H9 (cell line): ENCODE measurements at regions not wholly inside any gene's neighbourhood (a gene's known extent, or its start where the extent isn't known, plus 50 kb on each side); places are given as distances from the start of the nearest gene placed in this dataset.

Experiments
- DNase-seq: peaks from one replicate; pipeline ENCODE4 v3.0.0-alpha.2; 2017
- H2AFZ ChIP-seq: one replicate; pipeline ENCODE4 v1.6.1; 2013; ENCODE audit warnings: mild to moderate bottlenecking, low read length, control low read depth, moderate library complexity
- H2AK5ac ChIP-seq: 2 replicates; pipeline ENCODE4 v1.6.1; 2013; ENCODE audit warnings: low read length, control low read depth, mixed read lengths; ENCODE audit not compliant: insufficient read length
- H2BK120ac ChIP-seq: one replicate; pipeline ENCODE4 v1.6.1; 2013; ENCODE audit warnings: low read depth, mild to moderate bottlenecking, low read length, control low read depth, inconsistent platforms; ENCODE audit not compliant: poor library complexity, severe bottlenecking
- H2BK12ac ChIP-seq: 2 replicates; pipeline ENCODE4 v1.6.1; 2013; ENCODE audit warnings: low read length, control low read depth, mixed read lengths, low read depth; ENCODE audit not compliant: insufficient read length
- H2BK15ac ChIP-seq: 2 replicates; pipeline ENCODE4 v1.6.1; 2013; ENCODE audit warnings: low read depth, low read length, control low read depth
- H2BK20ac ChIP-seq: one replicate; pipeline ENCODE4 v1.6.1; 2013; ENCODE audit warnings: low read depth, mild to moderate bottlenecking, low read length, control low read depth, inconsistent platforms; ENCODE audit not compliant: poor library complexity, severe bottlenecking
- H2BK5ac ChIP-seq: 2 replicates; pipeline ENCODE4 v1.6.1; 2013; ENCODE audit warnings: low read length, control low read depth, mixed read lengths; ENCODE audit not compliant: insufficient read length
- H3K14ac ChIP-seq: 2 replicates; pipeline ENCODE4 v1.6.1; 2013; ENCODE audit warnings: low read length, control low read depth; ENCODE audit not compliant: insufficient read depth
- H3K18ac ChIP-seq: 2 replicates; pipeline ENCODE4 v1.6.1; 2013; ENCODE audit warnings: low read depth, mild to moderate bottlenecking, mixed read lengths, low read length, control low read depth; ENCODE audit not compliant: insufficient read length
- H3K23ac ChIP-seq: 2 replicates; pipeline ENCODE4 v1.6.1; 2013; ENCODE audit warnings: low read length, control low read depth, mixed read lengths, low read depth; ENCODE audit not compliant: insufficient read length
- H3K23me2 ChIP-seq: 2 replicates; pipeline ENCODE4 v1.6.1; 2013; ENCODE audit warnings: low read depth, mild to moderate bottlenecking, mixed read lengths, low read length, control low read depth; ENCODE audit not compliant: insufficient read length, poor library complexity, severe bottlenecking
- H3K27ac ChIP-seq: 2 replicates; pipeline ENCODE4 v1.5.1; 2013; ENCODE audit warnings: low read length, control low read depth, mixed read lengths, low read depth; ENCODE audit not compliant: insufficient read length
- H3K27me3 ChIP-seq: 2 replicates; pipeline ENCODE4 v1.6.1; 2013; ENCODE audit warnings: low read length, control low read depth, inconsistent platforms; ENCODE audit not compliant: insufficient read depth
- H3K4ac ChIP-seq: 2 replicates; pipeline ENCODE4 v1.6.1; 2013; ENCODE audit warnings: low read depth, mild to moderate bottlenecking, control low read depth, inconsistent platforms, low read length, moderate library complexity
- H3K4me1 ChIP-seq: 2 replicates; pipeline ENCODE4 v1.6.1; 2013; ENCODE audit warnings: low read length, control low read depth, inconsistent platforms; ENCODE audit not compliant: insufficient read depth
- H3K4me2 ChIP-seq: 2 replicates; pipeline ENCODE4 v1.6.1; 2013; ENCODE audit warnings: low read length, control low read depth, mixed read lengths; ENCODE audit not compliant: insufficient read length, insufficient read depth
- H3K56ac ChIP-seq: 2 replicates; pipeline ENCODE4 v1.6.1; 2013; ENCODE audit warnings: low read depth, mild to moderate bottlenecking, mixed read lengths, low read length, control low read depth; ENCODE audit not compliant: insufficient read length
- H3K79me1 ChIP-seq: 2 replicates; pipeline ENCODE4 v1.6.1; 2013; ENCODE audit warnings: low read depth, mild to moderate bottlenecking, moderate library complexity, low read length, control low read depth, inconsistent platforms; ENCODE audit not compliant: insufficient read depth, poor library complexity, severe bottlenecking
- H3K79me2 ChIP-seq: 2 replicates; pipeline ENCODE4 v1.6.1; 2013; ENCODE audit warnings: low read length, control low read depth, inconsistent platforms; ENCODE audit not compliant: insufficient read depth
- H3K9ac ChIP-seq: 2 replicates; pipeline ENCODE4 v1.6.1; 2013; ENCODE audit warnings: low read length, control low read depth, mixed read lengths; ENCODE audit not compliant: insufficient read length; ENCODE audit errors: extremely low read depth
- H3K9me3 ChIP-seq: one replicate; pipeline ENCODE4 v1.6.1; 2013; ENCODE audit warnings: low read depth, low read length, inconsistent platforms; ENCODE audit not compliant: control insufficient read depth
- H3T11ph ChIP-seq: one replicate; pipeline ENCODE4 v1.6.1; 2013; ENCODE audit warnings: mild to moderate bottlenecking, low read length, control low read depth, inconsistent platforms
- H4K20me1 ChIP-seq: one replicate; pipeline ENCODE4 v1.6.1; 2013; ENCODE audit not compliant: control insufficient read depth, insufficient read length, insufficient read depth
- H4K5ac ChIP-seq: 2 replicates; pipeline ENCODE4 v1.6.1; 2013; ENCODE audit warnings: low read depth, mild to moderate bottlenecking, mixed read lengths, low read length, control low read depth; ENCODE audit not compliant: insufficient read length
- H4K8ac ChIP-seq: replicated peaks from 2 replicates; pipeline ENCODE4 v1.6.1; 2013; ENCODE audit warnings: low read length, control low read depth, mixed read lengths, low read depth; ENCODE audit not compliant: insufficient read length
- H4K91ac ChIP-seq: 2 replicates; pipeline ENCODE4 v1.6.1; 2013; ENCODE audit warnings: low read depth, mild to moderate bottlenecking, moderate library complexity, mixed read lengths, low read length, control low read depth; ENCODE audit not compliant: insufficient read length
- H3K27ac Mint-ChIP-seq, 3 experiments: 2 replicates in 2 of 3; 3 replicates in 1 of 3; pipeline ENCODE4 v1.8.0; 2020 to 2021; ENCODE audit warnings: mixed read lengths in 3 of 3, mild to moderate bottlenecking in 1 of 3, moderate library complexity in 1 of 3
- H3K27me3 Mint-ChIP-seq: 2 replicates; pipeline ENCODE4 v1.8.0; 2021; ENCODE audit warnings: low read depth, mild to moderate bottlenecking, moderate library complexity, mixed read lengths
- H3K36me3 Mint-ChIP-seq, 3 experiments: 2 replicates in 2 of 3; 3 replicates in 1 of 3; pipeline ENCODE4 v1.8.0; 2020 to 2021; ENCODE audit warnings: low read depth in 3 of 3, mixed read lengths in 3 of 3; ENCODE audit not compliant: insufficient read depth in 1 of 3
- H3K4me1 Mint-ChIP-seq, 2 experiments: 2 replicates each; pipeline ENCODE4 v1.8.0; 2020; ENCODE audit warnings: mixed read lengths in 2 of 2
- H3K4me3 Mint-ChIP-seq, 2 experiments: 2 replicates in 1 of 2; 3 replicates in 1 of 2; pipeline ENCODE4 v1.8.0; 2020 to 2021; ENCODE audit warnings: mild to moderate bottlenecking in 2 of 2, mixed read lengths in 2 of 2, moderate library complexity in 1 of 2
- H3K9me3 Mint-ChIP-seq, 2 experiments: 2 replicates in 1 of 2; 3 replicates in 1 of 2; pipeline ENCODE4 v1.8.0; 2020; ENCODE audit warnings: mild to moderate bottlenecking in 2 of 2, mixed read lengths in 2 of 2, moderate library complexity in 1 of 2
- CTCF ChIP-seq: fragments of 200-600 bp; sonication (generic); conservative IDR thresholded peaks from 3 replicates; pipeline ENCODE4 v1.8.0; 2021; ENCODE audit warnings: antibody characterized with exemption, mild to moderate bottlenecking
- WGBS: extraction: QIAGEN DNeasy Blood & Tissue Kit; methylation state at CpG from one replicate; pipeline ENCODE4 v1.1.7; 2013; ENCODE audit warnings: missing lambda C conversion rate, low lambda C conversion rate, mixed read lengths; ENCODE audit not compliant: insufficient read length; ENCODE audit errors: extremely low coverage; 5-methylcytosine and 5-hydroxymethylcytosine counted together

GRCh38 chr6:141990840-141991239 lies 141.9 kb upstream of the GJE1 start:
- H3K14ac ChIP-seq = no peak overlapping the region
- H3K4me2 ChIP-seq = no peak overlapping the region
- DNase-seq = no peak
- H3T11ph ChIP-seq = no peak overlapping the region
- H3K79me1 ChIP-seq = no peaks in the 10 kb centered on the region
- no peak overlapping the region for H3K27ac ChIP-seq
- peaks cover 4% of the 10 kb centered on the region; the same call in 1 of the 2 replicates for H3K4me1 ChIP-seq
- no peaks in the 10 kb centered on the region for H3K23me2 ChIP-seq
- Mint-ChIP-seq H3K27me3 (no peaks in the 10 kb centered on the region), H3K4me3 (no peak overlapping the region), H3K36me3 (peaks cover 21 to 28% (median 22%) of the 10 kb centered on the region in 3 experiments; a peak in 6 of 7 replicates), H3K9me3 (peaks cover 7 to 17% of the 10 kb centered on the region in 2 experiments; a peak in 4 of 5 replicates), H3K27ac (no peak overlapping the region), H3K4me1 (peaks cover 13% of the 10 kb centered on the region in 2 experiments)
- no peaks in the 10 kb centered on the region; the same call in 1 of the 2 replicates for H3K27me3 ChIP-seq
- no peak overlapping the region for H2AFZ ChIP-seq
- no peaks in the 10 kb centered on the region for H3K9me3 ChIP-seq
- H2AK5ac ChIP-seq = no peak overlapping the region
- H2BK5ac ChIP-seq = no peak overlapping the region
- H3K56ac ChIP-seq = no peak overlapping the region
- H2BK120ac ChIP-seq = no peak overlapping the region
- no peak overlapping the region for H2BK15ac ChIP-seq
- no peak for TF ChIP-seq CTCF
- no peak overlapping the region for H4K91ac ChIP-seq
- H4K8ac ChIP-seq = no peak overlapping the region
- WGBS = no CpG with 5 or more reads among the region's 1 CpG
- no peak overlapping the region for H4K5ac ChIP-seq
- H2BK20ac ChIP-seq = no peak overlapping the region
- H3K9ac ChIP-seq = no peak overlapping the region
- no peak overlapping the region for H3K23ac ChIP-seq
- no peaks in the 10 kb centered on the region for H3K79me2 ChIP-seq
- H2BK12ac ChIP-seq = no peak overlapping the region
- H3K4ac ChIP-seq = no peak overlapping the region
- H4K20me1 ChIP-seq = no peaks in the 10 kb centered on the region
- H3K18ac ChIP-seq = no peak overlapping the region
